ENCODE measurements at regions not wholly inside any gene's neighbourhood (a gene's known extent, or its start where the extent isn't known, plus 50 kb on each side); places are given as distances from the start of the nearest gene placed in this dataset.

DNA sequence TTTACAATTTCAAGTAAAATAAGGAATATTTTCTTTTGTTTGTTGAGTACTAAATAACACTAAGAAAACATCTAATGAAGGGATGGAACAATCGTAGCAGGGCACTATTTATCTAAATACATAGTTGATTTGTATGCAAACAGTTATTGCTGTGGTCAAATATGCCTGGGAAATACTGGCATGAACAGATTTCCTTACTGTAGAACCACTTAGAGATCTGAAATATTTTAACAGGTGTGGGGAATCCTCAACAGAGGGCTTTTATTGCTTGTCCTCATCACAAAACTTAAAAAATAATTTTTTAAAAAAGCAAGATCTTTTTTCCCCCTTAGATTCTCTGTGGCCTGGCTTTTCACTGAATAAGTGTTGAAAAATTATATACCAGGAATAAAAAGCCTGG is 233.0 kb upstream of the FAM83B start:
- TF ChIP-seq, protein P1, sequence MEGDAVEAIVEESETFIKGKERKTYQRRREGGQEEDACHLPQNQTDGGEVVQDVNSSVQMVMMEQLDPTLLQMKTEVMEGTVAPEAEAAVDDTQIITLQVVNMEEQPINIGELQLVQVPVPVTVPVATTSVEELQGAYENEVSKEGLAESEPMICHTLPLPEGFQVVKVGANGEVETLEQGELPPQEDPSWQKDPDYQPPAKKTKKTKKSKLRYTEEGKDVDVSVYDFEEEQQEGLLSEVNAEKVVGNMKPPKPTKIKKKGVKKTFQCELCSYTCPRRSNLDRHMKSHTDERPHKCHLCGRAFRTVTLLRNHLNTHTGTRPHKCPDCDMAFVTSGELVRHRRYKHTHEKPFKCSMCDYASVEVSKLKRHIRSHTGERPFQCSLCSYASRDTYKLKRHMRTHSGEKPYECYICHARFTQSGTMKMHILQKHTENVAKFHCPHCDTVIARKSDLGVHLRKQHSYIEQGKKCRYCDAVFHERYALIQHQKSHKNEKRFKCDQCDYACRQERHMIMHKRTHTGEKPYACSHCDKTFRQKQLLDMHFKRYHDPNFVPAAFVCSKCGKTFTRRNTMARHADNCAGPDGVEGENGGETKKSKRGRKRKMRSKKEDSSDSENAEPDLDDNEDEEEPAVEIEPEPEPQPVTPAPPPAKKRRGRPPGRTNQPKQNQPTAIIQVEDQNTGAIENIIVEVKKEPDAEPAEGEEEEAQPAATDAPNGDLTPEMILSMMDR (conservative IDR thresholded peaks at IDR 0.05), result no peak
- TF ChIP-seq ZFX (IDR thresholded peaks at IDR 0.05), result no peak
